22Rv1 (cell line): ENCODE measurements at regions not wholly inside any gene's neighbourhood (a gene's known extent, or its start where the extent isn't known, plus 50 kb on each side); places are given as distances from the start of the nearest gene placed in this dataset.

Experiments used
- ZFX ChIP-seq: fragments of 450-650 bp; IDR thresholded peaks from 2 replicates; pipeline ENCODE4 v1.6.1; 2017; ENCODE audit warnings: antibody characterized with exemption, borderline replicate concordance
- TF ChIP-seq, protein P1 (sequence below): fragments of 450-650 bp; IDR thresholded peaks from 2 replicates; pipeline ENCODE4 v1.5.1; 2017; ENCODE audit warnings: mild to moderate bottlenecking

DNA sequence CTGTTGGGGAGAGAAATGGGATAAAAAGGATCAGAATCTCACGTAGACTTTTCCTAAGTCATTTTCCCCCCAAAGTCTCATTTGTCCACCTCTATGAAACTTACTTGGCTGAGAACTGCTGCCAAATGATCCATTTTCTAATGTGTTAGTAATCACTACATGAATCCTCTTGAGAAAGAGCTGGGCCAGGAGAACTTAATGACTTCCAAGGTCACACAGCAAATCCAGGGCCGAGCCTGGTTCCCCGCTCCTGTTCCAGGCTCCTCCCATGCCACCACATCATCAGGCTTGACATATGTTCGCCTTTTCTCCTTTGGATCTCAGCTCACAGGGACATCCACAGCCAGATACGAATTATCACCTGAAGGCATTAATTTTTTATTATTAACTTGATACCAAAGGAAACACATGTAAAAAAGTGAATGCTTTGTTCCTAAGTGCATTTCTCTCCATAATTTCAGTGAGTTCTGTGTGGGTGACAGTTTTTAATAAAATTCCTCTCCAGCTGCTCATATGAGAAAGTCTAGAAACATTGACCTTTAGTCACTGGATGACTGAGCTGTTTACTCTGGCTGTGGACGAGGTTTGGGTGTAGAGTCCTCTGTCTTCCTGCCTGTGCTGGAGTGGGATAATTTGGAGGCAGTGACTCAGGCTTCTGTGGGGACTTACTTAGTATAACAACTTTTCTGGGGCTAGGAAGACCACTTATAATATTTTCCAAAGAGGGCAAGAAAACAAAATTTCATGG, 276.3 kb downstream of the PAX1 start:
- TF ChIP-seq, protein P1, sequence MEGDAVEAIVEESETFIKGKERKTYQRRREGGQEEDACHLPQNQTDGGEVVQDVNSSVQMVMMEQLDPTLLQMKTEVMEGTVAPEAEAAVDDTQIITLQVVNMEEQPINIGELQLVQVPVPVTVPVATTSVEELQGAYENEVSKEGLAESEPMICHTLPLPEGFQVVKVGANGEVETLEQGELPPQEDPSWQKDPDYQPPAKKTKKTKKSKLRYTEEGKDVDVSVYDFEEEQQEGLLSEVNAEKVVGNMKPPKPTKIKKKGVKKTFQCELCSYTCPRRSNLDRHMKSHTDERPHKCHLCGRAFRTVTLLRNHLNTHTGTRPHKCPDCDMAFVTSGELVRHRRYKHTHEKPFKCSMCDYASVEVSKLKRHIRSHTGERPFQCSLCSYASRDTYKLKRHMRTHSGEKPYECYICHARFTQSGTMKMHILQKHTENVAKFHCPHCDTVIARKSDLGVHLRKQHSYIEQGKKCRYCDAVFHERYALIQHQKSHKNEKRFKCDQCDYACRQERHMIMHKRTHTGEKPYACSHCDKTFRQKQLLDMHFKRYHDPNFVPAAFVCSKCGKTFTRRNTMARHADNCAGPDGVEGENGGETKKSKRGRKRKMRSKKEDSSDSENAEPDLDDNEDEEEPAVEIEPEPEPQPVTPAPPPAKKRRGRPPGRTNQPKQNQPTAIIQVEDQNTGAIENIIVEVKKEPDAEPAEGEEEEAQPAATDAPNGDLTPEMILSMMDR, result no peak
- TF ChIP-seq ZFX, result no peak
